ENCODE measurements at regions not wholly inside any gene's neighbourhood (a gene's known extent, or its start where the extent isn't known, plus 50 kb on each side); places are given as distances from the start of the nearest gene placed in this dataset.
A peak's percentile ranks its signal among the peaks of the same experiment; 100 is the strongest.

GRCh38 chr19:30130356-30131122 lies 188.5 kb downstream of the URI1 start:
- DNase-seq: no peak

- no peak for DNase-seq
These were observed 189.2 kb downstream of the URI1 start for GRCh38 chr19:30131246-30131645.

- DNase-seq: no peak
These were observed 189.8 kb downstream of the URI1 start for GRCh38 chr19:30131722-30132291.

- DNase-seq: no peak
These were observed 190.5 kb downstream of the URI1 start for GRCh38 chr19:30132343-30133075.

GRCh38 chr19:30133803-30134202 lies 191.8 kb downstream of the URI1 start:
- no peak for DNase-seq

GRCh38 chr19:30135093-30135757 lies 193.2 kb downstream of the URI1 start:
- DNase-seq: no peak

GRCh38 chr19:30135797-30136196 lies 193.8 kb downstream of the URI1 start:
- DNase-seq: no peak

- DNase-seq: no peak
These were observed 194.7 kb downstream of the URI1 start for GRCh38 chr19:30136611-30137195.

GRCh38 chr19:30137747-30138146 lies 195.7 kb downstream of the URI1 start:
- DNase-seq: no peak

GRCh38 chr19:30144242-30144758 lies 202.3 kb downstream of the URI1 start:
- DNase-seq: peak; percentile 13

GRCh38 chr19:30144802-30145201 lies 202.8 kb downstream of the URI1 start:
- DNase-seq: peak; percentile 19

GRCh38 chr19:30145467-30145866 lies 203.4 kb downstream of the URI1 start:
- no peak for DNase-seq

GRCh38 chr19:30146346-30146745 lies 204.3 kb downstream of the URI1 start:
- no peak for DNase-seq

GRCh38 chr19:30148039-30148790 lies 206.2 kb downstream of the URI1 start:
- peak; percentile 89 for DNase-seq

GRCh38 chr19:30148803-30149202 lies 206.8 kb downstream of the URI1 start:
- DNase-seq: no peak

GRCh38 chr19:30149300-30149699 lies 207.3 kb downstream of the URI1 start:
- DNase-seq: no peak

- DNase-seq: no peak
These were observed 208.6 kb downstream of the URI1 start for GRCh38 chr19:30150626-30151025.

- DNase-seq: no peak
These were observed 209.0 kb downstream of the URI1 start for GRCh38 chr19:30151081-30151480.

- no peak for DNase-seq
These were observed 210.7 kb downstream of the URI1 start for GRCh38 chr19:30152510-30153291.

GRCh38 chr19:30153326-30154210 lies 211.5 kb downstream of the URI1 start:
- DNase-seq: no peak

Data from SHP77 treated with DMSO at 0.1 percent for 48 hours (cell line).